ENCODE measurements at regions not wholly inside any gene's neighbourhood (a gene's known extent, or its start where the extent isn't known, plus 50 kb on each side); places are given as distances from the start of the nearest gene placed in this dataset.

GRCh38 chr14:82911930-82912329 lies 1378.3 kb upstream of the SEL1L start:
- H3K27ac ChIP-seq (ENCODE audit: low read depth, low read length), result no peak overlapping the region
- H3K27me3 ChIP-seq (ENCODE audit: control insufficient read depth, insufficient read depth, low read length), result no peaks in the 10 kb centered on the region
- no peak overlapping the region for H3K4me3 ChIP-seq (ENCODE audit: low read depth, low read length)
- TF ChIP-seq CTCF (IDR thresholded peaks at IDR 0.05; ENCODE audit: low read depth, low read length), result no peak
- H3K9me3 ChIP-seq (ENCODE audit: control insufficient read depth, insufficient read depth, low read length), result no peaks in the 10 kb centered on the region
- no peak for DNase-seq (ENCODE audit: low read depth, low spot score)
- CTCF ChIA-PET, result no interaction called here
- POLR2A ChIA-PET, result no interaction called here

DNA sequence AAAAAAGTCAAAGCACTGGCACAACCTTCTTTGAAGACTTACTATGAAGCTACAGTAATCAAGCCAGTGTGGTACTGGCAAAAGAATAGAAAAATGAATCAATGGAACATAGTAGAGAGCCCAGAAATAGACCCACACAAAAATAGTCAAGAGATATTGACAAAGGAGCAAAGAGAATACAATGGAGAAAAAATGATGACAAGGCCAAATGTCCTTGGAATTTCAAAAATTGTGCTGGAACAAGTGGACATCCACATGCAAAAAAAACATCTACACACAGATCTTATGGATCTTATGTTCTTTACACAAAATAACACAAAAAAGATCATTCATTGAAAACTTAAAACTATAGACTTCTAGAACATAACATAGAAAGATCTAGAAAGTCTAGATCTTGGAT lies 1379.7 kb upstream of the SEL1L start:
- no peak for TF ChIP-seq CTCF (IDR thresholded peaks at IDR 0.05; ENCODE audit: low read depth, low read length)
- no peak for DNase-seq (ENCODE audit: low read depth, low spot score)
- Histone ChIP-seq H3K9me3 (ENCODE audit: control insufficient read depth, insufficient read depth, low read length) (no peaks in the 10 kb centered on the region), H3K27me3 (ENCODE audit: control insufficient read depth, insufficient read depth, low read length) (no peaks in the 10 kb centered on the region), H3K27ac (ENCODE audit: low read depth, low read length) (no peak overlapping the region), H3K4me3 (ENCODE audit: low read depth, low read length) (no peak overlapping the region)
- CTCF ChIA-PET, result no interaction called here
- POLR2A ChIA-PET, result no interaction called here

DNA sequence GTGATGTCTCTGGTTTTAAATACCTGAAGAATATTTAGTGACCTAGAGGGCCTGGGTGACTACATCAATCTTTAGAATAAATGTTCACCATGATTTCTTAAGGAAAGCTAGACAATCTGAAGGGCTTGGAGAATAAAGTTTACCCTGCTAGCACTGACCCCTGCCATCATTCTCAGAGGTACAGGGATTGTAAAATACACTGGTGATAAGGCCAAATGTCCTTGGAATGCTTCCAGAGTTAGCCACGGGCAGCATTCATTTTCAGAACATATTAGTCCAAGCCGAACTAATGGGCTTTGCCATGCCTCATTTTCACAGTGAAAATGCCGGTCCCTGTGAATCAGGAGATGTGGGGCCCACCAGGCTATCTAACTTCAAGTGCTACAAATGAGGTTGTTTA lies 1381.7 kb upstream of the SEL1L start:
- ChIA-PET POLR2A (no interaction called here), CTCF (no interaction called here)
- no peak for DNase-seq (ENCODE audit: low read depth, low spot score)
- Histone ChIP-seq H3K27me3 (ENCODE audit: control insufficient read depth, insufficient read depth, low read length) (no peaks in the 10 kb centered on the region), H3K27ac (ENCODE audit: low read depth, low read length) (no peak overlapping the region), H3K9me3 (ENCODE audit: control insufficient read depth, insufficient read depth, low read length) (no peaks in the 10 kb centered on the region), H3K4me3 (ENCODE audit: low read depth, low read length) (no peak overlapping the region)
- no peak for TF ChIP-seq CTCF (IDR thresholded peaks at IDR 0.05; ENCODE audit: low read depth, low read length)

DNA sequence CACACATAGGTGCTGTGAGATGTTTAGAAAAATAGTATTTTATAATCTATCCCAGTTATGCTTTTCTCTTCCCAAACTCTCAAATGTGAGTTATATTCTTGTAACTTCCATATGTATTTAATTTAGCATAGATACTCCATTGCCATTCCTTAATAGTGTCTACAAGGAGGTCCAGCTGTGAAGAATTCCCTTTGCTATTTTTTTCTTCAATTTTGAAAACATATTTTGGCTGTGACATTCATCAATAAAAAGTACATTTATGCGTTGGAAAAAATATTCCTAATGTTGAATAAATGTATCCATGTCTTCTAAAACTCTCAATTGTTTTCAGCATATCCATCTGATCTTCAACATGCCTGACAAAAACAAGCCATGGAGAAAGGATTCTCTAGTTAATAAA lies 1402.0 kb upstream of the SEL1L start:
- POLR2A ChIA-PET, result no interaction called here
- DNase-seq (ENCODE audit: low read depth, low spot score), result no peak
- Histone ChIP-seq H3K9me3 (ENCODE audit: control insufficient read depth, insufficient read depth, low read length) (no peaks in the 10 kb centered on the region), H3K4me3 (ENCODE audit: low read depth, low read length) (no peak overlapping the region), H3K27ac (ENCODE audit: low read depth, low read length) (no peak overlapping the region), H3K27me3 (ENCODE audit: control insufficient read depth, insufficient read depth, low read length) (no peaks in the 10 kb centered on the region)
- TF ChIP-seq CTCF (IDR thresholded peaks at IDR 0.05; ENCODE audit: low read depth, low read length), result no peak
- CTCF ChIA-PET, result no interaction called here

DNA sequence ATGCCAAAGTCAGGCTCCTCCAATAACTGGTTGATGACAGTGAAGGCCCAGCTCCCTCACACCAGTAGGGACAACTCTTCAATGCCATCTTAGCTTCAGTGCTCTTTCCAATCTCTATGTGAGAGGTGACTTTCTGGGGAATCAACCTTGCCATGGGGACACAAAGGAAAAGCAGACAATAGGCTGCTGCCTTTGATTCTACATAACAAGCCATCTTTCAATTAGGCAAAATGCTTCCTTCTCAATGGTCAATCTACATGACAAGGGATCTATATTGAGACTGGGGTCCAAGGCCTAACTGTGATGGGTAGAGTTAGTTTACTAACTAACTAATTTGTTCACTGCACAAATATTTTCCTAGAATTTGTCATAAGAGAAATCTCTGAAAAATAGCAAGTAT lies 1417.5 kb upstream of the SEL1L start:
- TF ChIP-seq CTCF (IDR thresholded peaks at IDR 0.05; ENCODE audit: low read depth, low read length), result no peak
- no peak overlapping the region for H3K4me3 ChIP-seq (ENCODE audit: low read depth, low read length)
- H3K9me3 ChIP-seq (ENCODE audit: control insufficient read depth, insufficient read depth, low read length), result no peaks in the 10 kb centered on the region
- H3K27ac ChIP-seq (ENCODE audit: low read depth, low read length), result no peak overlapping the region
- no peaks in the 10 kb centered on the region for H3K27me3 ChIP-seq (ENCODE audit: control insufficient read depth, insufficient read depth, low read length)
- POLR2A ChIA-PET, result no interaction called here
- DNase-seq (ENCODE audit: low read depth, low spot score), result no peak
- CTCF ChIA-PET, result no interaction called here
